IMR-90 (cell line): ENCODE measurements at regions not wholly inside any gene's neighbourhood (a gene's known extent, or its start where the extent isn't known, plus 50 kb on each side); places are given as distances from the start of the nearest gene placed in this dataset.

Experiments used
- ATAC-seq: fragments of 200-7000 bp; cut with Tn5 transposase; 2 replicates; pipeline ENCODE4 v1.9.1; 2020; ENCODE audit warnings: low read depth, mild to moderate bottlenecking, moderate library complexity
- BruUV-seq: library from RNA; stranded (reverse); fragments of 400-500 nt; replicated peaks from 2 replicates; lab custom pipeline; 2021; lab: Mats Ljungman, UMichigan
- CTCF ChIA-PET: fragments of 300-600 bp; formaldehyde crosslinking; extraction: SDS; loops from one replicate; lab custom pipeline; 2021; ENCODE audit warnings: antibody characterized with exemption; lab: Yijun Ruan, JAX
- POLR2A ChIA-PET: fragments of 300-600 bp; sonication (Branson Sonifier 250); formaldehyde crosslinking; loops from one replicate; lab custom pipeline; 2022; ENCODE audit warnings: antibody characterized with exemption; ENCODE audit not compliant: unreplicated experiment; lab: Charles Lee
- DNase-seq: peaks from one replicate; pipeline ENCODE4 v3.0.0; 2013
- H2AFZ ChIP-seq: replicated peaks from 2 replicates; pipeline ENCODE3; 2013; ENCODE audit warnings: low read length, mild to moderate bottlenecking; ENCODE audit not compliant: poor library complexity
- H2AK5ac ChIP-seq: 2 replicates; pipeline ENCODE4 v1.6.1; 2013; ENCODE audit warnings: low read depth, low read length, inconsistent platforms
- H2AK9ac ChIP-seq: replicated peaks from 2 replicates; pipeline ENCODE3; 2013; ENCODE audit warnings: mild to moderate bottlenecking, low read depth, low read length, moderate library complexity; ENCODE audit not compliant: poor library complexity
- H2BK120ac ChIP-seq: 2 replicates; pipeline ENCODE4 v1.6.1; 2013; ENCODE audit warnings: low read depth, low read length, inconsistent platforms
- H2BK15ac ChIP-seq: 3 replicates; pipeline ENCODE4 v1.6.1; 2013; ENCODE audit warnings: low read depth, low read length, inconsistent platforms
- H2BK20ac ChIP-seq: 2 replicates; pipeline ENCODE4 v1.6.1; 2013; ENCODE audit warnings: low read depth, mild to moderate bottlenecking, inconsistent platforms, low read length, moderate library complexity
- H2BK5ac ChIP-seq: 2 replicates; pipeline ENCODE4 v1.6.1; 2013; ENCODE audit warnings: mild to moderate bottlenecking, low read depth, low read length, inconsistent platforms; ENCODE audit not compliant: poor library complexity, severe bottlenecking
- H3K14ac ChIP-seq: replicated peaks from 2 replicates; pipeline ENCODE4 v1.6.1; 2013; ENCODE audit warnings: low read depth, low read length, inconsistent platforms
- H3K18ac ChIP-seq: 2 replicates; pipeline ENCODE4 v1.6.1; 2013; ENCODE audit warnings: low read depth, low read length, control low read depth
- H3K23ac ChIP-seq: 2 replicates; pipeline ENCODE4 v1.6.1; 2013; ENCODE audit warnings: low read depth, low read length, inconsistent platforms
- H3K27ac ChIP-seq: 2 replicates; pipeline ENCODE4 v1.5.1; 2013; ENCODE audit warnings: mild to moderate bottlenecking, control low read depth, low read length; ENCODE audit not compliant: insufficient read depth
- H3K27me3 ChIP-seq: 2 replicates; pipeline ENCODE4 v1.6.1; 2013; ENCODE audit warnings: low read length; ENCODE audit not compliant: control insufficient read depth, insufficient read depth
- H3K36me3 ChIP-seq: 2 replicates; pipeline ENCODE4 v1.6.1; 2013; ENCODE audit warnings: low read length, mixed read lengths; ENCODE audit not compliant: control insufficient read depth, insufficient read depth
- H3K4ac ChIP-seq: 2 replicates; pipeline ENCODE4 v1.6.1; 2013; ENCODE audit warnings: low read depth, low read length, inconsistent platforms
- H3K4me1 ChIP-seq: 2 replicates; pipeline ENCODE4 v1.6.1; 2013; ENCODE audit warnings: low read length, mixed read lengths; ENCODE audit not compliant: control insufficient read depth, insufficient read depth
- H3K4me2 ChIP-seq: 2 replicates; pipeline ENCODE4 v1.6.1; 2013; ENCODE audit warnings: low read depth, mild to moderate bottlenecking, control low read depth, low read length, moderate library complexity
- H3K4me3 ChIP-seq: 2 replicates; pipeline ENCODE4 v1.5.1; 2013; ENCODE audit warnings: low read depth, mild to moderate bottlenecking, control low read depth, low read length, moderate library complexity; ENCODE audit not compliant: insufficient read depth
- H3K56ac ChIP-seq: 2 replicates; pipeline ENCODE4 v1.6.1; 2013; ENCODE audit warnings: low read length, inconsistent platforms; ENCODE audit not compliant: insufficient read depth; ENCODE audit errors: extremely low read depth
- H3K79me1 ChIP-seq, 2 experiments: 2 replicates each; pipeline ENCODE4 v1.6.1; 2013; ENCODE audit warnings: low read length in 2 of 2, inconsistent platforms in 1 of 2, low read depth in 1 of 2
- H3K9ac ChIP-seq: 2 replicates; pipeline ENCODE4 v1.6.1; 2013; ENCODE audit warnings: low read depth, low read length, control low read depth
- H3K9me1 ChIP-seq: 2 replicates; pipeline ENCODE4 v1.6.1; 2013; ENCODE audit warnings: low read length, inconsistent platforms; ENCODE audit not compliant: insufficient read depth
- H3K9me3 ChIP-seq: 2 replicates; pipeline ENCODE4 v1.6.1; 2013; ENCODE audit warnings: low read length; ENCODE audit not compliant: control insufficient read depth, insufficient read depth
- H4K20me1 ChIP-seq: 2 replicates; pipeline ENCODE4 v1.6.1; 2013; ENCODE audit warnings: low read length, inconsistent platforms; ENCODE audit not compliant: insufficient read depth
- H4K5ac ChIP-seq: 2 replicates; pipeline ENCODE4 v1.6.1; 2013; ENCODE audit warnings: mild to moderate bottlenecking, low read depth, low read length, control low read depth
- H4K8ac ChIP-seq, 2 experiments: 2 replicates each; pipeline ENCODE4 v1.6.1; 2013; ENCODE audit warnings: low read depth in 2 of 2, low read length in 2 of 2, control low read depth in 1 of 2, inconsistent platforms in 1 of 2
- H4K91ac ChIP-seq: 2 replicates; pipeline ENCODE4 v1.6.1; 2013; ENCODE audit warnings: low read depth, low read length, inconsistent platforms; ENCODE audit not compliant: insufficient read depth
- BHLHE40 ChIP-seq: fragments of 150-350 bp; IDR thresholded peaks from 2 replicates; pipeline ENCODE4 v1.6.1; 2016; ENCODE audit warnings: mild to moderate bottlenecking, low read depth, low read length
- CEBPB ChIP-seq: IDR thresholded peaks from 2 replicates; pipeline ENCODE4 v1.6.1; 2012; ENCODE audit warnings: low read depth, low read length, improper control_type of control experiment
- CHD1 ChIP-seq: IDR thresholded peaks from 2 replicates; pipeline ENCODE4 v1.6.1; 2012; ENCODE audit warnings: low read depth, low read length, improper control_type of control experiment
- CTCF ChIP-seq: conservative IDR thresholded peaks from 2 replicates; pipeline ENCODE4 v1.5.1; 2012; ENCODE audit warnings: mild to moderate bottlenecking, low read depth, low read length, improper control_type of control experiment
- ELK1 ChIP-seq: fragments of 150-350 bp; IDR thresholded peaks from 2 replicates; pipeline ENCODE4 v1.6.1; 2016; ENCODE audit warnings: low read depth, mild to moderate bottlenecking, low read length, moderate library complexity, borderline replicate concordance
- FOS ChIP-seq: fragments of 150-350 bp; IDR thresholded peaks from 2 replicates; pipeline ENCODE4 v1.6.1; 2016; ENCODE audit warnings: low read depth, low read length
- MAFK ChIP-seq: IDR thresholded peaks from 2 replicates; pipeline ENCODE4 v1.6.1; 2012; ENCODE audit warnings: low read depth, low read length, improper control_type of control experiment
- MAZ ChIP-seq: IDR thresholded peaks from 2 replicates; pipeline ENCODE4 v1.6.1; 2012; ENCODE audit warnings: low read depth, mild to moderate bottlenecking, low read length, improper control_type of control experiment, moderate library complexity, borderline replicate concordance
- MXI1 ChIP-seq: IDR thresholded peaks from 2 replicates; pipeline ENCODE4 v1.6.1; 2012; ENCODE audit warnings: low read depth, mild to moderate bottlenecking, low read length, moderate library complexity, borderline replicate concordance
- NFE2L2 ChIP-seq: fragments of 150-350 bp; IDR thresholded peaks from 2 replicates; pipeline ENCODE4 v1.6.1; 2016; ENCODE audit warnings: low read depth, mild to moderate bottlenecking, low read length
- POLR2A ChIP-seq: IDR thresholded peaks from 2 replicates; pipeline ENCODE4 v1.6.1; 2012; ENCODE audit warnings: mild to moderate bottlenecking, low read depth, low read length
- RAD21 ChIP-seq: IDR thresholded peaks from 2 replicates; pipeline ENCODE4 v1.6.1; 2012; ENCODE audit warnings: low read length, improper control_type of control experiment
- RCOR1 ChIP-seq: IDR thresholded peaks from 2 replicates; pipeline ENCODE4 v1.6.1; 2012; ENCODE audit warnings: mild to moderate bottlenecking, low read length, improper control_type of control experiment; ENCODE audit not compliant: insufficient replicate concordance
- RFX5 ChIP-seq: IDR thresholded peaks from 2 replicates; pipeline ENCODE4 v1.8.0; 2012; ENCODE audit warnings: low read depth, mild to moderate bottlenecking, low read length, moderate library complexity
- SMC3 ChIP-seq: fragments of 150-350 bp; IDR thresholded peaks from 2 replicates; pipeline ENCODE4 v1.6.1; 2016; ENCODE audit warnings: low read depth, mild to moderate bottlenecking, antibody characterized with exemption, low read length, moderate library complexity
- USF2 ChIP-seq: fragments of 150-350 bp; IDR thresholded peaks from 2 replicates; pipeline ENCODE4 v1.6.1; 2017; ENCODE audit warnings: mild to moderate bottlenecking, antibody characterized with exemption, low read length, low read depth
- WGBS, 2 experiments: methylation state at CpG; one replicate each; pipeline versions ENCODE4 v1.1.5 to v1.1.7; 2013; ENCODE audit warnings: missing lambda C conversion rate in 2 of 2; ENCODE audit not compliant: insufficient read length in 1 of 2; ENCODE audit errors: extremely low coverage in 2 of 2; 5-methylcytosine and 5-hydroxymethylcytosine counted together
- dilution Hi-C: fragments of 300-500 bp; cut with HindIII; formaldehyde crosslinking; loops from one replicate; pipeline ENCODE4 v1.14.3; 2018; ENCODE audit warnings: low sequenced_read_pairs; ENCODE audit not compliant: unreplicated experiment
- in situ Hi-C: fragments of 300-500 bp; cut with MboI; formaldehyde crosslinking; loops from 3 replicates; pipeline ENCODE4 v1.14.3; 2019; ENCODE audit warnings: low sequenced_read_pairs, inconsistent platforms, mixed read lengths
- intact Hi-C: fragments of 100-400 bp; cut with micrococcal nuclease; formaldehyde crosslinking; loops from 2 replicates; pipeline ENCODE4 v1.10.0; 2022

GRCh38 chr3:1734494-1735122 is 364.1 kb upstream of the CNTN4 start:
- H4K91ac ChIP-seq: no peak overlapping the region
- H2AK9ac ChIP-seq: no peak overlapping the region
- no peak overlapping the region for H3K9ac ChIP-seq
- H3K23ac ChIP-seq: no peak overlapping the region
- no peak overlapping the region for H2BK20ac ChIP-seq
- dilution Hi-C loops (no loop called here), intact Hi-C loops (no loop called here), in situ Hi-C loops (no loop called here)
- no peak overlapping the region for H3K4me3 ChIP-seq
- TF ChIP-seq RFX5 (no peak), NFE2L2 (no peak), MXI1 (no peak), USF2 (no peak), RCOR1 (no peak), ELK1 (no peak), CTCF (no peak), POLR2A (no peak), MAZ (no peak), CEBPB (no peak), CHD1 (no peak), SMC3 (no peak), BHLHE40 (no peak), MAFK (no peak), FOS (no peak), RAD21 (no peak)
- H4K8ac ChIP-seq: no peak overlapping the region
- H2AK5ac ChIP-seq: no peak overlapping the region
- WGBS, 2 experiments: no CpG with 5 or more reads among the region's 3 CpGs
- no peaks in the 10 kb centered on the region for H3K9me1 ChIP-seq
- ATAC-seq (no peak), DNase-seq (no peak)
- no peaks in the 10 kb centered on the region for H4K20me1 ChIP-seq
- H3K4me2 ChIP-seq: no peak overlapping the region
- POLR2A ChIA-PET: no interaction called here
- H3K56ac ChIP-seq: no peak overlapping the region
- CTCF ChIA-PET: no interaction called here
- H3K79me1 ChIP-seq: no peaks in the 10 kb centered on the region
- H4K5ac ChIP-seq: no peak overlapping the region
- H2BK5ac ChIP-seq: no peak overlapping the region
- H3K36me3 ChIP-seq: no peaks in the 10 kb centered on the region
- no peak overlapping the region for H3K18ac ChIP-seq
- no TSS peak for BruUV-seq
- no peaks in the 10 kb centered on the region for H3K4me1 ChIP-seq
- H3K9me3 ChIP-seq: peaks cover 7% of the 10 kb centered on the region; the same call in 1 of the 2 replicates
- H3K27me3 ChIP-seq: no peaks in the 10 kb centered on the region
- H3K4ac ChIP-seq: no peak overlapping the region
- no peak overlapping the region for H2BK15ac ChIP-seq
- H3K14ac ChIP-seq: no peak overlapping the region
- H3K27ac ChIP-seq: no peak overlapping the region
- H2BK120ac ChIP-seq: no peak overlapping the region
- no peak overlapping the region for H2AFZ ChIP-seq
